Uterus (tissue), 2 donors: ENCODE measurements at regions not wholly inside any gene's neighbourhood (a gene's known extent, or its start where the extent isn't known, plus 50 kb on each side); places are given as distances from the start of the nearest gene placed in this dataset.

Source experiments
- CTCF ChIP-seq, 4 experiments: fragments of 200-600 bp in 2 of 4; fragments of 450-650 bp in 2 of 4; sonication (generic) in 2 of 4; IDR thresholded peaks; one replicate each; pipeline ENCODE4 v1.5.1; 2016 to 2019; ENCODE audit warnings: antibody characterized with exemption in 4 of 4, mild to moderate bottlenecking in 2 of 4, moderate library complexity in 1 of 4
- POLR2A ChIP-seq, 2 donors: fragments of 450-650 bp; IDR thresholded peaks; one replicate each; pipeline ENCODE4 v1.6.1; 2016; ENCODE audit warnings: antibody characterized with exemption in 2 of 2, mild to moderate bottlenecking in 1 of 2, moderate library complexity in 1 of 2

- TF ChIP-seq POLR2A (IDR thresholded peaks at IDR 0.05): no peak
- no peak for TF ChIP-seq CTCF (IDR thresholded peaks at IDR 0.05)
Observed at GRCh38 chr6:150492941-150493340, 106.7 kb upstream of the PLEKHG1 start.
